Kidney epithelial cell (primary cell): ENCODE measurements at regions not wholly inside any gene's neighbourhood (a gene's known extent, or its start where the extent isn't known, plus 50 kb on each side); places are given as distances from the start of the nearest gene placed in this dataset.

Experiments
- DNase-seq: peaks from one replicate; pipeline ENCODE4 v3.0.0-alpha.2; 2010; ENCODE audit warnings: low read depth
- H3K27me3 ChIP-seq: 2 replicates; pipeline ENCODE4 v1.6.0; 2011; ENCODE audit warnings: low read length; ENCODE audit not compliant: control insufficient read depth, insufficient read depth
- H3K36me3 ChIP-seq: 2 replicates; pipeline ENCODE4 v1.5.1; 2011; ENCODE audit warnings: low read length; ENCODE audit not compliant: control insufficient read depth, insufficient read depth
- H3K4me3 ChIP-seq: 2 replicates; pipeline ENCODE4 v1.5.1; 2011; ENCODE audit warnings: low read depth, mild to moderate bottlenecking, control low read depth, low read length
- TF ChIP-seq, protein P1 (sequence below): IDR thresholded peaks from 2 replicates; pipeline ENCODE4 v1.5.1; 2011; ENCODE audit warnings: mild to moderate bottlenecking, moderate library complexity, low read length, control low read depth, inconsistent platforms; ENCODE audit not compliant: insufficient read depth, poor library complexity, severe bottlenecking

GRCh38 chr1:34270181-34270580, 93.5 kb downstream of the C1orf94 start:
- Histone ChIP-seq H3K27me3 (no peaks in the 10 kb centered on the region), H3K36me3 (no peaks in the 10 kb centered on the region), H3K4me3 (no peak overlapping the region)
- TF ChIP-seq, protein P1, sequence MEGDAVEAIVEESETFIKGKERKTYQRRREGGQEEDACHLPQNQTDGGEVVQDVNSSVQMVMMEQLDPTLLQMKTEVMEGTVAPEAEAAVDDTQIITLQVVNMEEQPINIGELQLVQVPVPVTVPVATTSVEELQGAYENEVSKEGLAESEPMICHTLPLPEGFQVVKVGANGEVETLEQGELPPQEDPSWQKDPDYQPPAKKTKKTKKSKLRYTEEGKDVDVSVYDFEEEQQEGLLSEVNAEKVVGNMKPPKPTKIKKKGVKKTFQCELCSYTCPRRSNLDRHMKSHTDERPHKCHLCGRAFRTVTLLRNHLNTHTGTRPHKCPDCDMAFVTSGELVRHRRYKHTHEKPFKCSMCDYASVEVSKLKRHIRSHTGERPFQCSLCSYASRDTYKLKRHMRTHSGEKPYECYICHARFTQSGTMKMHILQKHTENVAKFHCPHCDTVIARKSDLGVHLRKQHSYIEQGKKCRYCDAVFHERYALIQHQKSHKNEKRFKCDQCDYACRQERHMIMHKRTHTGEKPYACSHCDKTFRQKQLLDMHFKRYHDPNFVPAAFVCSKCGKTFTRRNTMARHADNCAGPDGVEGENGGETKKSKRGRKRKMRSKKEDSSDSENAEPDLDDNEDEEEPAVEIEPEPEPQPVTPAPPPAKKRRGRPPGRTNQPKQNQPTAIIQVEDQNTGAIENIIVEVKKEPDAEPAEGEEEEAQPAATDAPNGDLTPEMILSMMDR = no peak
- DNase-seq = no peak

DNA sequence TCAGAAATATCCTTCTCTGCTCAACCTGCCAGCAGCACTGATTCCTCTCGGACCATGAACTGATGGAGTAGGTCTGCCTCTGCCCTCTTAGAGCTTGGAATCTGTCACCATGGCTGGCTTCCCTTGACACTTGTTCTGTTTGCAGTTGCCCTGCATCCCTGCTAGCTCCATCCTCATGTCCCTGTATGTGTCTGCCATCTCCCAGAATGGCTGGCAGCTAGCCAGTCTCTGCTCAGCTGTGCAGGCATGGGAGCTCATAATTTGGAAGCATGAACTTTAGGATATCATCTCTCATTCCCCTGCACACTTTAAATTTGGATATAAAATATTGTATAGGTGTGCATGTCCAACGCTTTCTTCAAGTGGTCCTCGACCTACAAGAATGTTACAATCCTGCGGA, 95.4 kb downstream of the C1orf94 start:
- no peaks in the 10 kb centered on the region for H3K36me3 ChIP-seq
- DNase-seq = no peak
- no peaks in the 10 kb centered on the region for H3K27me3 ChIP-seq
- no peak overlapping the region for H3K4me3 ChIP-seq
- TF ChIP-seq, protein P1 = no peak

DNA sequence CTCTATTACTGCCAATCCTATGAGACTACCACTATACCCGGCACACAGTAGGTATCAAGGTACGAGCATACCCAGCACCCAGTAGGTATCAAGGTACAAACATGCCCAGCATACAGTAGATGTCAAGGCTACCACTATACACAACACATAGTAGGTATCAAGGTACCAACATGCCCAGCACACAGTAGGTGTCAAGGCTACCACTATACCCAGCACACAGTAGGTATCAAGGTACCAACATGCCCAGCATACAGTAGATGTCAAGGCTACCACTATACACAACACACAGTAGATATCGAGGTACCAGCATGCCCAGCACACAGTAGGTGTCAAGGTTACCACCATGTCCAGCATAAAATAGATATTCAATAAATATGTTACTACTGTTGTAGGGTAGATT, 98.4 kb downstream of the C1orf94 start:
- TF ChIP-seq, protein P1 = no peak
- Histone ChIP-seq H3K36me3 (no peaks in the 10 kb centered on the region), H3K27me3 (no peaks in the 10 kb centered on the region), H3K4me3 (no peak overlapping the region)
- DNase-seq = no peak

DNA sequence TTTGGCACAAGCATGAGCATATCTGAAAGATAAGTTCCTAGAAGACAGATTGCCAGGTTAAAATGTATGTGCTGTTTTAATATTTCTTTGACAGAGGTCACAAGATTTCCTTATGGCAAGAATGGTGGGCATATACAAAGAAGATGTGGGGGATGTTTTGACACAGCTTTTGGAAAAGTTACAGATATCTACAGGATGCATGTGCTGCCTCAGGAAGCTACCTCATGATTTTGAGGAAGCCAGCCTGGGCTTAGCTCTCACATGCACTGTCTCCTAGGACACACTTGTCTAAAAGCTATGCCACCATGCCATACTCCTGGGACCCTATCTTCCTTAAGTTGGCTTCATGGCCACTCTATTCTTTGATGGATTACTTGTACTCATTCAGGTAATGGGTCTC, 99.9 kb downstream of the C1orf94 start:
- TF ChIP-seq, protein P1 = no peak
- no peaks in the 10 kb centered on the region for H3K36me3 ChIP-seq
- no peak overlapping the region for H3K4me3 ChIP-seq
- no peak for DNase-seq
- no peaks in the 10 kb centered on the region for H3K27me3 ChIP-seq

GRCh38 chr1:34277150-34277549, 100.4 kb downstream of the C1orf94 start:
- DNase-seq = no peak
- Histone ChIP-seq H3K4me3 (no peak overlapping the region), H3K36me3 (no peaks in the 10 kb centered on the region), H3K27me3 (no peaks in the 10 kb centered on the region)
- TF ChIP-seq, protein P1 = no peak

DNA sequence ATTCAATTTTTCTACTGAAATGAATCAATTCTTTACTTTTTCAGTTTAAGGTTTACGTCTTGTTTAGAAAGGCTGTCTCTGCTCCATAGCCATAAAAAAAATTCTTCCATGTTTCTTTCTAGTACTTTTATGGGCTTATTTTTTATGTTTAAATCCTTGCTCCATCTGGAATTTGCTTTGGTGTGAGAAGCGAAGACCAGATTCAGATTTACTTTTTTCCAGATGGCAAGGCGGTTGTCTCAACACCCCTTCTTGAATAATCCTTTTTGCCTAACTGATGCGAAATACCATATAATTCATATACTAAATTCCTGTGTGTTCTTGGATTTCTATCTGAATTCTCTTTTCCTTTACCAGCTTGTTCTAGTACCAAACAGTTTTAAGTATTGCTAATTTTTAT, 101.5 kb downstream of the C1orf94 start:
- no peak for DNase-seq
- Histone ChIP-seq H3K4me3 (no peak overlapping the region), H3K27me3 (no peaks in the 10 kb centered on the region), H3K36me3 (no peaks in the 10 kb centered on the region)
- TF ChIP-seq, protein P1 = no peak
